NCI-H1092 (cell line): ENCODE measurements at regions not wholly inside any gene's neighbourhood (a gene's known extent, or its start where the extent isn't known, plus 50 kb on each side); places are given as distances from the start of the nearest gene placed in this dataset.
A peak's percentile ranks its signal among the peaks of the same experiment; 100 is the strongest.

Experiments used
- DNase-seq: peaks from one replicate; lab custom pipeline; 2025; lab: John Stamatoyannopoulos, UW

- no peak for DNase-seq
Measured at GRCh38 chr2:150007815-150008430, 420.3 kb upstream of the MMADHC start.

- DNase-seq: no peak
Measured at GRCh38 chr2:150006591-150006990, 419.0 kb upstream of the MMADHC start.

DNA sequence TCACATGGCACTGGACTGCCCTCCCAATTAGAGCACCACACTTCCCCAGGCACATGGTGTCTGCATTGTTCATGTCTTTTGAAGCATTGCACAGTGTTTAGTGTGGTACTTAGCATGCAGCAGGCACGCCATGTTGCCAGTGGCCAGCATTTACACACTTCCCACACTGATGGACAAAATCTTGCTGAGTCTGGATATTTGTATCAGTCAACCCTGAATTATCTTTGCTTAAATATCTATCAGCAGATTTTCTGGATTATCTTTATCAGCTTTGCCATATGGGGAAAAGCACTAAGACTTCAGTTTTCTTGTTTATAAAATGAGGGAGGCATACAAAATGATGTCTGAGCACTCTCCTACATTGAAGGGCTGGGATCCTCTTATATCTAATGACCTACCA, 416.0 kb upstream of the MMADHC start:
- DNase-seq: no peak

GRCh38 chr2:150001788-150002187, 414.2 kb upstream of the MMADHC start:
- DNase-seq: no peak

DNA sequence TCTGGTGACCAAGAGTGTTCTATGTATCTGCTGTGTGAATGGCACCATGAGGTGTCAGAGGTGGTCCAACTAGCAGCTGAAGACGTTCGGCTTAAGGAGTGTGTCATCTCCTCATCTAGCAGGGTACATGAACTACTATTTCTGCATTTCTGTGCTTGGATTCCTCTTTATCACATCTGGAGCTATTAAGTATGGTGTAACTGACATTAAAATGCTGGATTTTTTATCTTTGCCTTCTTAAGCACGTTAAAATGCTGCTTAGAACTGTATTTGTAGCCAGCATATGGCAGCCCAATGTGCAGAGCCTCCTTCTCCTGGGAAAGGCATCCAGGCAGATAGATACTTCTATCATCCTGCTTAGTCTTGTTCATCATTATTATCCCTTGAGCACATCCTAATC, 409.3 kb upstream of the MMADHC start:
- no peak for DNase-seq

DNA sequence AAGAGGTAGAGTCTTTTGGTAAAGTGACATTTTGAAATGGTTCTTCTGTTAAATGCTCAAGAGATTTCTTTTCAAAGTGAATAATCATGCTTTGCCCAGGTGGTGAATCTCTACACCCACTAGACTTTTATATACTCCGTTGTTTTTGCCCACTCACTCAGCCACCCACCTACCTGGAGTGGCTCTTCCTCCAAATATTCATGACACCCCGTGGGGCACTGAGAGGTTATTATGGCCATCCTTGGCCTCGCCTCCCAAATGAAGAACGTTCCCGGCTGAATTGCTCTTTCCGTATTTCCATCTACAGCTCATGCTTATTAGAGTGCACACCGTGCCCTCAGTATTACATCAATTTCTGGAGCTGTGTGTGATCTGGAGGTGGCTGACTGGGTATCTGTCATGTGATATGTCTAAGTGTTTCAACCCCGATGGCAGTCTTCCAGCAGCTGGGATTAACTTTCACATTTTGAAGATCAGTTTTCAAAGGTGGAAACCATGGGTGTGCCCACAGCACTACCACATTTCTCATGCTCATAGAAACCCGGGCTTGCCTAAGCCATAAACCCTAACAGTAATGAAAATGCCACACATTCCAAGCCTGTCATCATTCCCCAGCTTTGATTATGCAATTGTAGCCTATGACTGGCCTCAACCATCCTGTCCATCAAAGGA, 406.6 kb upstream of the MMADHC start:
- no peak for DNase-seq

DNA sequence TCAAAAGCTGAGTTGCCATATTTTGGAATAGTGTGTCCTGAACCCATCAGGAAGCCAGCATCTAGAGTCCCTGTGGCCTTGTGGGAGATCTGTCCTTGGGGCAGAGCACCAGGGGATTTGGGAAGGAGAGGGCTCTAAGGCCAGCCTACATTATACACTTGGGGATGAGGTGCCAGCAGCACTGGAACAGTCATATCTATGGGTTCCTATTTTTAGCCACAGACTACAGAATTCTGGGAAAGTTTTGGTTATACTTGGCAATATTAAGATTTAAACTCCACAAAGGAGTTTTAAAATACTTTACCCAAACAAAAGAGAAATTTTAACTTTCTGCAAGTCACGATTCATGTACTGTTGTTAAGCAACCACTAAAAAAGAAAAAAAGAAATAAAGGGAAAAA, 405.7 kb upstream of the MMADHC start:
- no peak for DNase-seq

GRCh38 chr2:149991576-149991975, 404.0 kb upstream of the MMADHC start:
- DNase-seq: no peak

- no peak for DNase-seq
Measured at GRCh38 chr2:149990965-149991364, 403.4 kb upstream of the MMADHC start.

DNA sequence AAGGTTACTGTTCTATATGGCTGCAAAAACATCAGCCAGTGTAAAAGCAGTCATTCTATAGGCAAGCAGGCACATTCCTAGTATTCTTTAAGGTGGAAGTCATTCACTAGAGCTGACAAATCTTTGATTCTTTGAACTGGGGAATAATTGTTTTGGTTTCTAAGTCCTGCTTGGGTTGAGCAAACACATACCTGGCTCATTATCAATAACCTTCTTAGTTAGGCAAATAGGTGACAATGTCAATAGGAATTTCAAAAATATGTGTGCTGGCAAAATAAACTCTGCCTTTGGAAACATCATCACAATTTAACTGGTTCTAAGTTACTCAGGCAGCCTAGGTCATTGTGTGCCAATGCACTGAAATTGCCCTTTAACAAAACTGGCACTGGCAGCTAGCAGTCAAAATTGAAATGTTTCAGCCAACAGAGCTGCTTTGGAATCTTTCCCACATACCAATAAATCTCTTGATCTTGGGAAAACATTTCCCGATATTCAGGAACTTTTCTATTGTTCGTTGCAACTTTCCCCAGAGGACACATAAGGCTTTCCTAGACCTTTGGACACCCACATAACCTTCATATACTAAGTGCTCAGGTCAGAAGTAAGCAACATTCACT, 402.0 kb upstream of the MMADHC start:
- DNase-seq: no peak

DNA sequence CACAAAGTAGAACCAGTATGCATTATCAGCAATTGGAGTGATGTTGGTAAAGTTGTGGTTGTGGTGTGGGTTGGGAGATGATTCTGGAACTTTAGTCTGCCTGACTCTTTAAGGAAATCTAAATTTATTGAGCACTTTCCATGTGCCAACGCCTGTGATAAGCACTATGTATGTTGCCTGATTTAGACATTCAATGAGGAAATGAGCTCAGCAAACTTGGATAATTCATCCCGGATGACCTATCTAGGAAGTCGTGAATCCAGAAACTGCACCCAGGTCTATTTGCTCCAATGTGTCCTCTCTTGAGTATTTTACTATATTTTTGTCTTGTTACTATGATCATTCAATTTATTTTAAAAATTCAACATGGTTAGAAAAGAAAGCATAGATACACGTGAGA, 400.8 kb upstream of the MMADHC start:
- DNase-seq: no peak

GRCh38 chr2:149986861-149987260, 399.3 kb upstream of the MMADHC start:
- DNase-seq: no peak

DNA sequence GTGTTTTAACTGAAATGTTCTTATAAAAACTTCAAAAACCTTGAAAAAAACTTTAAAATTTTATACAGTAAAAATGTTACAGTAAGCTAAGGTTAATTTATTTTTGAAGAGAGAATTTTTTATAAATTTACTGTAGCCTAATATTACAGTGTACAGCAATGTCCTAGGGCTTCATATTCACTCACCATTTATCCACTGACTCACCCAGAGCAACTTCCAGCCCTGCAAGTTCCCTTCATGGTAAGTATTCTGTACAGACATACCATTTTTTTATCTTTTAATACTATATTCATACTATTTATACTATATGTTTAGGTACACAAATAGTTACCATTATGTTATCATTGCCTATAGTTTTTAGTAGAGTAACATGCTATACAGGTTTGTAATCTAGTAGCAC, 396.7 kb upstream of the MMADHC start:
- DNase-seq: no peak

GRCh38 chr2:149972066-149972465, 384.5 kb upstream of the MMADHC start:
- DNase-seq: peak; percentile 12

- no peak for DNase-seq
Measured at GRCh38 chr2:149954981-149955600, 367.5 kb upstream of the MMADHC start.

DNA sequence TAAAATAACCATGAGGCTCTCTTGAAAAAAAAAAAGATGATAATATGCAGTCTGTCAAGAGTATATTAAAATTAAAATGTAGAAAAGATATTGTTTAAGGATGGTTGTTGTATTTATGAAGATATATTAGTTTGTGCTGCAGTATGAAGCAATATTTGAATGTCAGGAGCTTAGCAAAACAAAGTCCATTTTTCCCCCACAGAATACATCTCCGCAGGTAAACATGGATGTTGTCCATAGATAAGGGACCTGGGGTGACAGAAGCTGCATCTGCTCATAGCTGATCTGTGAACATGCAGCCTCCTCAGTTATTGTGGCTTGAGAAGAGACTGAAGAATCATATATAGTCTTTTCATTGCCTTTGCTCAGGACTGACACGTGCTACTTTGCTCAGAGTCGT, 366.1 kb upstream of the MMADHC start:
- no peak for DNase-seq

DNA sequence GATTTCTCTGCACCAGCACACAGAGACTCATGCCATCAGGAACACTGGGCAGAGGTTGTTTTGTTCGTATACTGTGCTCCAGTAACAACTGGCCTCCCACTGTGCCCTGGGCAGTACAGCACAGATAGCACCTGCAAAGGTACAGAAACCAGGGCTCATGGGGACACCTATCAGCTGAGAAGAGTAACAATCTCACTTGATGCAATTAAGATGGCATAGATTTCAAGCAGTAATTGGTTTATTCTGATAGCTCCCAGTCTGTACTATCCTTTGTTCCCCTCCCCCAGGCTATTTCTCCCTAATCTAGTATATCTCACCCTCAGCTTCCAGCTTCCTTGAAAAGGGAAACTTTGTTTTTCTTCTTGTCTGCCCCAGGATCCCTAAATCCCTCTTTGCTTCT, 343.9 kb upstream of the MMADHC start:
- no peak for DNase-seq

DNA sequence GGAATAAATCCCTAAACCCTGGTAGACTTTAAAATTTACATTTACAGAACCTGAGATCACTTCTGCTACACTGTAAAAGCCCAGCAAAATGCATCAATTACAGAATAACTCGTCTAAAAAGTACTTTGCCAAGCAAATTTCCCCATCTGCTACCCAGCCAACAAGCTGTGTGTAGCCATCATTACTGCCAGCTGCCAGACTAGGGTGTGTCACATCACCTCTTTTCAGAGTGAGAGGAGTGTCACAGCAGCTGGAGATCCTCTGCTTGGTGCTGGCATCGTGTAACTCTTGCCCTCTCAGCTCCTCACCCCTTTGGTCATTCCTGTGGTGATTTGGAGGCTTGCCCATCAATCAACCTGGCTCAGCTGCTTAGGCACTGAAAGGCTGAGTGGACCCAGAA, 340.4 kb upstream of the MMADHC start:
- DNase-seq: no peak

DNA sequence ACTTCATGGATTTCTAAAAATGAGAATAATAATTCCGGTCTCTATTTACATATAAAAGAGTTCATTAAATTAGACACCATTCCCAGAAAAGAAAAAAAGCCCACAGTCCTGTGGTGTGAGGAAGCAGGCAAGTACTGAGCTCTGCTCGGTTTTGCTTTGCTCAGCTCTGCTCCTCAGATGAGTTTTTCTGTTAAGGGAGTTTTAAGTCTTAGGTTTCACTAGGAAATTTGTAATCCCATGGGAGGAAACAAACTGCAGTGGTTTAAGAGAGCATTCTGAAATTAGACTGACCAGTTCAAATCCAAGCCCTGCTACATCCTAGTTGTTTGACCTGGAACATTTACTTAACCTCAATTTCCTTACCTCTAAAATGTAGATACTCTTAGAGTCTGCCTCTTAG, 338.6 kb upstream of the MMADHC start:
- no peak for DNase-seq

GRCh38 chr2:149924549-149925213, 337.1 kb upstream of the MMADHC start:
- DNase-seq: no peak

GRCh38 chr2:149924028-149924427, 336.5 kb upstream of the MMADHC start:
- no peak for DNase-seq

DNA sequence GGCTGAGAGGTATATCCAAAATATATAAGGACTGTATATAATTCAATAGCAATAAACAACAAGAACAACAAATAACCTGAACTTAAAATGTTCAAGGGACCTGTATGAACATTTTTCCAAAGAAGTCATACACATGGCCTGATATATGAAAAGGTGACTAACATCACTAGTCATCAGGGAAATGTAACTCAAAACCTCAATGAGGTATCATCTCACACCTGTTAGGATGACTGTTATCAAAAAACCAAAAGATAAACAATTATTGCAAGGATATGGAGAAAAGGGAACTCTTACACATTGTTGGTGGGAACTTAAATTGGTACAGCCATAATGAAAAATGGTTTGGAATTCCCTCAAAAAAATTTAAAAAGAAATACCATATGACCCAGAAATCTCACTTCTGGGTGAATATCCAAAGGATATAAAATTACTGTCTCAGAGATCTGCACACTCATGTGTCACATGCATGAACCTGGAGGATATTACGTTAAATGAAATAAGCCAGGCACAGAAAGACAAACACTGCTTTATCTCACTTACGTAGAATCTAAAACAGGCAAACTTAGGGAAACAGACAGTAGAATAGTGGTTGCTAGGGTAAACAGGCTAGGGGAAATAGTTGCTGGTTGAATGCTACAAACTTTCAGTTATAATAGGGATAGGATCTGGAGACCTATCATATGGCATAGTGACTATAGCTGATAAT, 334.5 kb upstream of the MMADHC start:
- DNase-seq: no peak
